Uterus (tissue), 2 donors: ENCODE measurements at regions not wholly inside any gene's neighbourhood (a gene's known extent, or its start where the extent isn't known, plus 50 kb on each side); places are given as distances from the start of the nearest gene placed in this dataset.

ENCODE experiments used
- CTCF ChIP-seq, 4 experiments: fragments of 200-600 bp in 2 of 4; fragments of 450-650 bp in 2 of 4; sonication (generic) in 2 of 4; IDR thresholded peaks; one replicate each; pipeline ENCODE4 v1.5.1; 2016 to 2019; ENCODE audit warnings: antibody characterized with exemption in 4 of 4, mild to moderate bottlenecking in 2 of 4, moderate library complexity in 1 of 4
- POLR2A ChIP-seq, 2 donors: fragments of 450-650 bp; IDR thresholded peaks; one replicate each; pipeline ENCODE4 v1.6.1; 2016; ENCODE audit warnings: antibody characterized with exemption in 2 of 2, mild to moderate bottlenecking in 1 of 2, moderate library complexity in 1 of 2

GRCh38 chr19:31068268-31068667 lies 281.0 kb downstream of the TSHZ3 start:
- TF ChIP-seq POLR2A (IDR thresholded peaks at IDR 0.05) (no peak), CTCF (IDR thresholded peaks at IDR 0.05) (no peak)
